Stomach (tissue), 8 donors: ENCODE measurements at regions not wholly inside any gene's neighbourhood (a gene's known extent, or its start where the extent isn't known, plus 50 kb on each side); places are given as distances from the start of the nearest gene placed in this dataset.
"Not testable (repeated sequence)": the region's sequence is repeated elsewhere in the genome, so short reads cannot be mapped to it uniquely, and the experiment has no call there.

Source experiments
- DNase-seq, 2 donors: peaks; one replicate each; pipeline versions ENCODE4 v3.0.0 to v3.0.0-alpha.2; 2013 to 2019
- H3K27ac ChIP-seq, 5 donors: fragments of 200-600 bp in 4 of 5; sonication (generic) in 4 of 5; one replicate each; pipeline ENCODE4 v1.5.1; 2013 to 2019; ENCODE audit warnings: mild to moderate bottlenecking in 1 of 5, moderate library complexity in 1 of 5
- H3K27me3 ChIP-seq, 3 donors: fragments of 200-600 bp; sonication (generic); one replicate each; pipeline ENCODE4 v1.5.1; 2017 to 2019; ENCODE audit warnings: mixed run types in 1 of 3
- H3K36me3 ChIP-seq, 4 donors: fragments of 200-600 bp; sonication (generic); 1 replicate in 3 of 4; 2 replicates in 1 of 4; pipeline ENCODE4 v1.5.1; 2016 to 2019
- H3K4me1 ChIP-seq, 4 donors: fragments of 200-600 bp; sonication (generic); one replicate each; pipeline ENCODE4 v1.5.1; 2016 to 2019
- H3K4me3 ChIP-seq, 4 donors: fragments of 200-600 bp; sonication (generic) in 3 of 4; one replicate each; pipeline ENCODE4 v1.5.1; 2016 to 2019; ENCODE audit warnings: mild to moderate bottlenecking in 1 of 4
- H3K9me3 ChIP-seq, 4 donors: fragments of 200-600 bp; sonication (generic); one replicate each; pipeline ENCODE4 v1.5.1; 2016 to 2019
- EP300 ChIP-seq: sonication (generic); formaldehyde crosslinking; IDR thresholded peaks from one replicate; pipeline ENCODE4 v1.6.1; 2017; ENCODE audit warnings: antibody characterized with exemption
- POLR2A ChIP-seq, 4 donors: fragments of 450-650 bp; IDR thresholded peaks; one replicate each; pipeline ENCODE4 v1.6.1; 2016; ENCODE audit warnings: antibody characterized with exemption in 4 of 4, control low read depth in 2 of 4, mild to moderate bottlenecking in 1 of 4, moderate library complexity in 1 of 4
- POLR2AphosphoS5 ChIP-seq, 3 donors: sonication (generic); formaldehyde crosslinking; IDR thresholded peaks; one replicate each; pipeline ENCODE4 v1.6.1; 2016; ENCODE audit warnings: antibody characterized with exemption in 3 of 3
- WGBS, 5 donors: extraction: QIAGEN DNeasy Blood & Tissue Kit in 3 of 5; methylation state at CpG; one replicate each; pipeline versions ENCODE4 v1.1.5 to v1.1.7; 2013 to 2018; 5-methylcytosine and 5-hydroxymethylcytosine counted together
- intact Hi-C: fragments of 100-400 bp; cut with DNase I; formaldehyde crosslinking; loops from one replicate; pipeline ENCODE4 v1.15.1; 2023; ENCODE audit warnings: low total_unique reads
- TF ChIP-seq, protein P1 (sequence below), 7 experiments: fragments of 450-650 bp in 4 of 7; fragments of 200-600 bp in 3 of 7; sonication (generic) in 3 of 7; IDR thresholded peaks; one replicate each; pipeline ENCODE4 v1.5.1; 2016 to 2019; ENCODE audit warnings: antibody characterized with exemption in 7 of 7, control low read depth in 2 of 7, mild to moderate bottlenecking in 1 of 7
- donor health status: healthy with polysubstance abuse.
- donor health status: Bipolar disorder and iron deficiency.
- donor health status: healthy.

GRCh38 chr2:65765376-65765775 lies 333.0 kb upstream of the SPRED2 start:
- TF ChIP-seq POLR2A (IDR thresholded peaks at IDR 0.05) (no peak), POLR2AphosphoS5 (IDR thresholded peaks at IDR 0.05) (no peak), EP300 (no peak)
- TF ChIP-seq, protein P1, sequence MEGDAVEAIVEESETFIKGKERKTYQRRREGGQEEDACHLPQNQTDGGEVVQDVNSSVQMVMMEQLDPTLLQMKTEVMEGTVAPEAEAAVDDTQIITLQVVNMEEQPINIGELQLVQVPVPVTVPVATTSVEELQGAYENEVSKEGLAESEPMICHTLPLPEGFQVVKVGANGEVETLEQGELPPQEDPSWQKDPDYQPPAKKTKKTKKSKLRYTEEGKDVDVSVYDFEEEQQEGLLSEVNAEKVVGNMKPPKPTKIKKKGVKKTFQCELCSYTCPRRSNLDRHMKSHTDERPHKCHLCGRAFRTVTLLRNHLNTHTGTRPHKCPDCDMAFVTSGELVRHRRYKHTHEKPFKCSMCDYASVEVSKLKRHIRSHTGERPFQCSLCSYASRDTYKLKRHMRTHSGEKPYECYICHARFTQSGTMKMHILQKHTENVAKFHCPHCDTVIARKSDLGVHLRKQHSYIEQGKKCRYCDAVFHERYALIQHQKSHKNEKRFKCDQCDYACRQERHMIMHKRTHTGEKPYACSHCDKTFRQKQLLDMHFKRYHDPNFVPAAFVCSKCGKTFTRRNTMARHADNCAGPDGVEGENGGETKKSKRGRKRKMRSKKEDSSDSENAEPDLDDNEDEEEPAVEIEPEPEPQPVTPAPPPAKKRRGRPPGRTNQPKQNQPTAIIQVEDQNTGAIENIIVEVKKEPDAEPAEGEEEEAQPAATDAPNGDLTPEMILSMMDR (IDR thresholded peaks at IDR 0.05), result no peak
- Histone ChIP-seq H3K4me1 (no peaks in the 10 kb centered on the region), H3K36me3 (no peaks in the 10 kb centered on the region), H3K27ac (no peak overlapping the region), H3K27me3 (no peaks in the 10 kb centered on the region), H3K9me3 (no peaks in the 10 kb centered on the region), H3K4me3 (no peak overlapping the region)
- WGBS, 5 donors, result 66 to 76% (median 70%) methylated on average over 3 of the region's 3 CpGs
- intact Hi-C loops, result no loop called here
- no peak for DNase-seq

- intact Hi-C loops, result no loop called here
- Histone ChIP-seq H3K27me3 (no peaks in the 10 kb centered on the region), H3K36me3 (no peaks in the 10 kb centered on the region), H3K4me1 (no peaks in the 10 kb centered on the region), H3K4me3 (no peak overlapping the region), H3K9me3 (peaks cover 0 to 5% (median 4%) of the 10 kb centered on the region in 4 donors), H3K27ac (no peak overlapping the region)
- 65 to 78% (median 69%) methylated on average over 3 of the region's 3 CpGs for WGBS, 5 donors
- no peak for TF ChIP-seq POLR2AphosphoS5 (IDR thresholded peaks at IDR 0.05)
- TF ChIP-seq, protein P1 (IDR thresholded peaks at IDR 0.05), result no peak
- no peak for TF ChIP-seq POLR2A (IDR thresholded peaks at IDR 0.05)
- TF ChIP-seq EP300, result no peak
- no peak for DNase-seq
Measured at GRCh38 chr2:65762068-65762467, 329.7 kb upstream of the SPRED2 start.

- TF ChIP-seq EP300 (no peak), POLR2A (IDR thresholded peaks at IDR 0.05) (no peak), POLR2AphosphoS5 (IDR thresholded peaks at IDR 0.05) (no peak)
- TF ChIP-seq, protein P1 (IDR thresholded peaks at IDR 0.05), result no peak
- Histone ChIP-seq H3K9me3 (peaks cover 0 to 16% (median 11%) of the 10 kb centered on the region in 4 donors), H3K4me3 (no peak overlapping the region), H3K4me1 (no peaks in the 10 kb centered on the region), H3K27ac (no peak overlapping the region), H3K36me3 (no peaks in the 10 kb centered on the region), H3K27me3 (no peaks in the 10 kb centered on the region)
- intact Hi-C loops, result no loop called here
- peak in 1 of 2 donors; percentile 53 for DNase-seq
- WGBS, 5 donors, result 53 to 91% (median 69%) methylated on average over 1 of the region's 1 CpG
Measured at GRCh38 chr2:65754219-65754618, 321.8 kb upstream of the SPRED2 start.

GRCh38 chr2:65751408-65751807 lies 319.0 kb upstream of the SPRED2 start:
- no peaks in the 10 kb centered on the region for H3K4me1 ChIP-seq
- WGBS, 5 donors, result 84 to 86% (median 85%) methylated on average over 2 of the region's 2 CpGs
- no peaks in the 10 kb centered on the region for H3K27me3 ChIP-seq
- intact Hi-C loops, result no loop called here
- H3K4me3 ChIP-seq, result no peak overlapping the region
- peaks cover 0 to 5% (median 1%) of the 10 kb centered on the region in 4 donors for H3K9me3 ChIP-seq
- H3K36me3 ChIP-seq, result no peaks in the 10 kb centered on the region
- TF ChIP-seq POLR2AphosphoS5 (IDR thresholded peaks at IDR 0.05) (no peak), EP300 (no peak)
- H3K27ac ChIP-seq, result no peak overlapping the region
- DNase-seq, result no peak

- no peak for DNase-seq
- no peaks in the 10 kb centered on the region for H3K36me3 ChIP-seq
- 38 to 71% (median 50%) methylated on average over 3 of the region's 3 CpGs for WGBS, 5 donors
- TF ChIP-seq EP300, result no peak
- TF ChIP-seq POLR2A (IDR thresholded peaks at IDR 0.05), result no peak
- TF ChIP-seq, protein P1 (IDR thresholded peaks at IDR 0.05), result no peak
- TF ChIP-seq POLR2AphosphoS5 (IDR thresholded peaks at IDR 0.05), result no peak
- intact Hi-C loops, result no loop called here
- no peak overlapping the region for H3K4me3 ChIP-seq
- H3K9me3 ChIP-seq, result no peaks in the 10 kb centered on the region
- no peaks in the 10 kb centered on the region for H3K27me3 ChIP-seq
- H3K27ac ChIP-seq, result no peak overlapping the region
- H3K4me1 ChIP-seq, result no peaks in the 10 kb centered on the region
Measured at GRCh38 chr2:65749545-65749944, 317.1 kb upstream of the SPRED2 start.

DNA sequence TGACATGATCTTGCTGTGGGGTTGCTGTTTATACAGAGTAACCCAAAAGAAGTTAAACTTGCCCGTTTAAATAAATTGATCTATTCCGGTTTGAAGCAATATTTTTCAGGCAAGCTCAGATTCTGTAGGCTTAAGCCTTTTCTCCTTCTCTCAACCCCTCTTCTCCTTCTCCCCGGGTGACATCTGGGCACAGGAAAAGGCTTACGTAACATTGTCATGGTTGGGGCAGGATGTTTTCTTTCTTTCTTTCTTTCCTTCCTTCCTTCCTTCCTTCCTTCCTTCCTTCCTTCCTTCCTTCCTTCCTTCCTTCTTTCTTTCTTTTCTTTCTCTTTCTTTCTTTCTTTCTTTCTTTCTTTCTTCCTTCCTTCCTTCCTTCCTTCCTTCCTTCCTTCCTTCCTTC lies 315.5 kb upstream of the SPRED2 start:
- WGBS, 5 donors, result 51 to 85% (median 56%) methylated on average over 4 of the region's 4 CpGs
- intact Hi-C loops, H3K27ac ChIP-seq, H3K4me1 ChIP-seq, H3K9me3 ChIP-seq, H3K36me3 ChIP-seq, DNase-seq, H3K27me3 ChIP-seq, H3K4me3 ChIP-seq: not testable (repeated sequence)
